ENCODE measurements at regions not wholly inside any gene's neighbourhood (a gene's known extent, or its start where the extent isn't known, plus 50 kb on each side); places are given as distances from the start of the nearest gene placed in this dataset.
"Not testable (repeated sequence)": the region's sequence is repeated elsewhere in the genome, so short reads cannot be mapped to it uniquely, and the experiment has no call there.

- not testable (repeated sequence) for DNase-seq (ENCODE audit: low read depth)
These were observed 100.5 kb upstream of the PZP start for GRCh38 chr12:9308745-9309144.

GRCh38 chr12:9308163-9308562 is 100.0 kb upstream of the PZP start:
- DNase-seq (ENCODE audit: low read depth), result not testable (repeated sequence)

- DNase-seq (ENCODE audit: low read depth), result not testable (repeated sequence)
These were observed 99.1 kb upstream of the PZP start for GRCh38 chr12:9307255-9307654.

GRCh38 chr12:9306004-9306403 is 97.8 kb upstream of the PZP start:
- not testable (repeated sequence) for DNase-seq (ENCODE audit: low read depth)

GRCh38 chr12:9304540-9304939 is 96.3 kb upstream of the PZP start:
- not testable (repeated sequence) for DNase-seq (ENCODE audit: low read depth)

- not testable (repeated sequence) for DNase-seq (ENCODE audit: low read depth)
These were observed 87.7 kb upstream of the PZP start for GRCh38 chr12:9295872-9296271.

GRCh38 chr12:9294072-9294620 is 86.0 kb upstream of the PZP start:
- not testable (repeated sequence) for DNase-seq (ENCODE audit: low read depth)

- not testable (repeated sequence) for DNase-seq (ENCODE audit: low read depth)
These were observed 85.2 kb upstream of the PZP start for GRCh38 chr12:9293391-9293790.

GRCh38 chr12:9289984-9290383 is 81.8 kb upstream of the PZP start:
- not testable (repeated sequence) for DNase-seq (ENCODE audit: low read depth)

GRCh38 chr12:9284724-9285123 is 76.5 kb upstream of the PZP start:
- not testable (repeated sequence) for DNase-seq (ENCODE audit: low read depth)

GRCh38 chr12:9284197-9284596 is 76.0 kb upstream of the PZP start:
- not testable (repeated sequence) for DNase-seq (ENCODE audit: low read depth)

- DNase-seq (ENCODE audit: low read depth), result peak; percentile 14
These were observed 75.3 kb upstream of the PZP start for GRCh38 chr12:9283346-9284095.

GRCh38 chr12:9276990-9277389 is 68.8 kb upstream of the PZP start:
- no peak for DNase-seq (ENCODE audit: low read depth)

- peak; percentile 70 for DNase-seq (ENCODE audit: low read depth)
These were observed 65.1 kb upstream of the PZP start for GRCh38 chr12:9273276-9273675.

- DNase-seq (ENCODE audit: low read depth), result no peak
These were observed 63.7 kb upstream of the PZP start for GRCh38 chr12:9271875-9272274.

GRCh38 chr12:9264546-9264945 is 56.4 kb upstream of the PZP start:
- DNase-seq (ENCODE audit: low read depth), result no peak

- no peak for DNase-seq (ENCODE audit: low read depth)
These were observed 52.7 kb upstream of the PZP start for GRCh38 chr12:9260931-9261330.

- no peak for DNase-seq (ENCODE audit: low read depth)
These were observed 50.5 kb upstream of the PZP start for GRCh38 chr12:9258676-9259075.

Measured in amniotic epithelial cell (primary cell).